DND-41 (cell line): ENCODE measurements at regions not wholly inside any gene's neighbourhood (a gene's known extent, or its start where the extent isn't known, plus 50 kb on each side); places are given as distances from the start of the nearest gene placed in this dataset.

Experiments used
- ATAC-seq: fragments of 200-7000 bp; cut with Tn5 transposase; 3 replicates; pipeline ENCODE4 v1.9.1; 2021; ENCODE audit warnings: low read depth; ENCODE audit not compliant: insufficient read depth
- DNase-seq: peaks from one replicate; pipeline ENCODE4 v3.0.0-alpha.2; 2020
- H2AFZ ChIP-seq: 2 replicates; pipeline ENCODE4 v1.6.0; 2012; ENCODE audit warnings: low read depth, low read length
- H3K27ac ChIP-seq: 2 replicates; pipeline ENCODE4 v1.5.1; 2012; ENCODE audit warnings: low read length, inconsistent platforms
- H3K27me3 ChIP-seq: fragments of 200-600 bp; sonication (generic); 2 replicates; pipeline ENCODE4 v1.6.0; 2012; ENCODE audit warnings: low read length, mild to moderate bottlenecking, inconsistent platforms; ENCODE audit not compliant: insufficient read depth, poor library complexity
- H3K36me3 ChIP-seq: 2 replicates; pipeline ENCODE4 v1.5.1; 2012; ENCODE audit warnings: low read length, inconsistent platforms; ENCODE audit not compliant: insufficient read depth
- H3K4me1 ChIP-seq: 2 replicates; pipeline ENCODE4 v1.5.1; 2012; ENCODE audit warnings: mild to moderate bottlenecking, low read length; ENCODE audit not compliant: insufficient read depth
- H3K4me2 ChIP-seq: 2 replicates; pipeline ENCODE4 v1.6.0; 2012; ENCODE audit warnings: mild to moderate bottlenecking, moderate library complexity, low read length, inconsistent platforms; ENCODE audit not compliant: insufficient read depth
- H3K4me3 ChIP-seq, 2 experiments: fragments of 200-600 bp in 1 of 2; shearing (Covaris generic) in 1 of 2; 2 replicates each; pipeline ENCODE4 v1.5.1; 2012 to 2016; ENCODE audit warnings: inconsistent platforms in 2 of 2, low read length in 2 of 2, mild to moderate bottlenecking in 2 of 2, low read depth in 1 of 2, moderate library complexity in 1 of 2
- H3K79me2 ChIP-seq: 2 replicates; pipeline ENCODE4 v1.6.0; 2012; ENCODE audit warnings: low read length, inconsistent platforms; ENCODE audit not compliant: insufficient read depth
- H3K9ac ChIP-seq: 2 replicates; pipeline ENCODE4 v1.6.0; 2012; ENCODE audit warnings: low read depth, mild to moderate bottlenecking, inconsistent platforms, low read length, moderate library complexity
- H3K9me3 ChIP-seq: 2 replicates; pipeline ENCODE4 v1.5.1; 2012; ENCODE audit warnings: low read length, moderate library complexity, mild to moderate bottlenecking, inconsistent platforms; ENCODE audit not compliant: insufficient read depth, severe bottlenecking
- H4K20me1 ChIP-seq: 2 replicates; pipeline ENCODE4 v1.6.0; 2012; ENCODE audit warnings: low read length; ENCODE audit not compliant: insufficient read depth
- CTCF ChIP-seq: IDR thresholded peaks from 2 replicates; pipeline ENCODE4 v1.5.1; 2012; ENCODE audit warnings: borderline replicate concordance, low read length, moderate library complexity, mild to moderate bottlenecking; ENCODE audit not compliant: poor library complexity, severe bottlenecking; ENCODE audit errors: extremely low read depth
- EZH2 ChIP-seq: IDR thresholded peaks from 3 replicates; pipeline ENCODE4 v1.6.1; 2012; ENCODE audit warnings: borderline replicate concordance, low read depth, mild to moderate bottlenecking, moderate library complexity, low read length, inconsistent platforms; ENCODE audit not compliant: severe bottlenecking

GRCh38 chr6:163946437-163946836, 531.9 kb downstream of the QKI start:
- ATAC-seq, result no peak
- Histone ChIP-seq H3K27ac (no peak overlapping the region), H2AFZ (no peak overlapping the region), H3K79me2 (no peaks in the 10 kb centered on the region), H4K20me1 (no peaks in the 10 kb centered on the region), H3K4me1 (no peaks in the 10 kb centered on the region), H3K4me2 (no peak overlapping the region), H3K36me3 (no peaks in the 10 kb centered on the region), H3K9me3 (no peaks in the 10 kb centered on the region), H3K27me3 (no peaks in the 10 kb centered on the region), H3K9ac (no peak overlapping the region), H3K4me3 (no peak overlapping the region)
- TF ChIP-seq EZH2, result no peak
- no peak for TF ChIP-seq CTCF
- no peak for DNase-seq

GRCh38 chr6:163945808-163946207, 531.3 kb downstream of the QKI start:
- H3K36me3 ChIP-seq, result no peaks in the 10 kb centered on the region
- no peak for ATAC-seq
- H3K27ac ChIP-seq, result no peak overlapping the region
- H3K27me3 ChIP-seq, result no peaks in the 10 kb centered on the region
- no peak overlapping the region for H3K9ac ChIP-seq
- no peaks in the 10 kb centered on the region for H3K4me1 ChIP-seq
- H3K79me2 ChIP-seq, result no peaks in the 10 kb centered on the region
- H2AFZ ChIP-seq, result no peak overlapping the region
- no peak for DNase-seq
- no peak overlapping the region for H3K4me3 ChIP-seq
- TF ChIP-seq EZH2 (no peak), CTCF (no peak)
- no peaks in the 10 kb centered on the region for H4K20me1 ChIP-seq
- no peaks in the 10 kb centered on the region for H3K9me3 ChIP-seq
- H3K4me2 ChIP-seq, result no peak overlapping the region

GRCh38 chr6:163944897-163945296, 530.4 kb downstream of the QKI start:
- H2AFZ ChIP-seq, result no peak overlapping the region
- H3K9me3 ChIP-seq, result no peaks in the 10 kb centered on the region
- H3K9ac ChIP-seq, result no peak overlapping the region
- DNase-seq, result no peak
- H3K4me3 ChIP-seq, result no peak overlapping the region
- no peaks in the 10 kb centered on the region for H4K20me1 ChIP-seq
- no peaks in the 10 kb centered on the region for H3K79me2 ChIP-seq
- no peaks in the 10 kb centered on the region for H3K4me1 ChIP-seq
- no peak for ATAC-seq
- no peaks in the 10 kb centered on the region for H3K36me3 ChIP-seq
- H3K27me3 ChIP-seq, result no peaks in the 10 kb centered on the region
- no peak overlapping the region for H3K27ac ChIP-seq
- H3K4me2 ChIP-seq, result no peak overlapping the region
- no peak for TF ChIP-seq CTCF
- no peak for TF ChIP-seq EZH2

GRCh38 chr6:163943607-163944385, 529.3 kb downstream of the QKI start:
- no peak overlapping the region for H3K9ac ChIP-seq
- H3K27ac ChIP-seq, result no peak overlapping the region
- H3K27me3 ChIP-seq, result no peaks in the 10 kb centered on the region
- ATAC-seq, result no peak
- H4K20me1 ChIP-seq, result no peaks in the 10 kb centered on the region
- DNase-seq, result no peak
- no peak overlapping the region for H3K4me2 ChIP-seq
- no peaks in the 10 kb centered on the region for H3K36me3 ChIP-seq
- no peak overlapping the region for H2AFZ ChIP-seq
- H3K9me3 ChIP-seq, result no peaks in the 10 kb centered on the region
- H3K79me2 ChIP-seq, result no peaks in the 10 kb centered on the region
- TF ChIP-seq CTCF, result no peak
- TF ChIP-seq EZH2, result no peak
- no peaks in the 10 kb centered on the region for H3K4me1 ChIP-seq
- H3K4me3 ChIP-seq, result no peak overlapping the region
